ENCODE measurements at regions not wholly inside any gene's neighbourhood (a gene's known extent, or its start where the extent isn't known, plus 50 kb on each side); places are given as distances from the start of the nearest gene placed in this dataset.

GRCh38 chr19:31402529-31403316 is 53.5 kb upstream of the TSHZ3 start:
- Histone ChIP-seq H3K4me3 (ENCODE audit: low read length) (no peak overlapping the region), H3K4me1 (ENCODE audit: low read length) (no peaks in the 10 kb centered on the region), H2AFZ (ENCODE audit: low read length) (no peak overlapping the region)

GRCh38 chr19:31406106-31406505 is 56.9 kb upstream of the TSHZ3 start:
- Histone ChIP-seq H3K4me2 (ENCODE audit: low read depth, low read length) (no peak overlapping the region), H3K4me1 (ENCODE audit: low read length) (no peaks in the 10 kb centered on the region), H3K79me2 (ENCODE audit: low read length) (no peaks in the 10 kb centered on the region), H2AFZ (ENCODE audit: low read length) (no peak overlapping the region), H3K9ac (ENCODE audit: low read length) (no peak overlapping the region), H3K9me3 (replicated peaks; ENCODE audit: insufficient read depth, low read length) (no peaks in the 10 kb centered on the region), H3F3A (ENCODE audit: insufficient read depth, low read length) (no peaks in the 10 kb centered on the region), H3K27ac (ENCODE audit: low read length) (no peak overlapping the region), H3K4me3 (ENCODE audit: low read length) (no peak overlapping the region), H4K20me1 (ENCODE audit: insufficient read depth, low read length) (no peaks in the 10 kb centered on the region), H3K27me3 (replicated peaks; ENCODE audit: insufficient read depth, low read length) (peaks cover 6% of the 10 kb centered on the region), H3K9me2 (replicated peaks; ENCODE audit: insufficient read depth, low read length) (no peaks in the 10 kb centered on the region), H3K36me3 (replicated peaks; ENCODE audit: insufficient read depth, low read length) (no peaks in the 10 kb centered on the region)
- no peak for DNase-seq
- TF ChIP-seq EZH2 (optimal IDR thresholded peaks at IDR 0.05; ENCODE audit: low read depth, low read length) (no peak), EZH2phosphoT487 (IDR thresholded peaks at IDR 0.05; ENCODE audit: low read length) (no peak), CTCF (IDR thresholded peaks at IDR 0.05; ENCODE audit: low read length) (no peak)

More at GRCh38 chr19:31402529-31403316, 53.5 kb upstream of the TSHZ3 start:
- Histone ChIP-seq H3K79me2 (ENCODE audit: low read length) (no peaks in the 10 kb centered on the region), H3K9ac (ENCODE audit: low read length) (no peak overlapping the region), H3K27me3 (replicated peaks; ENCODE audit: insufficient read depth, low read length) (peaks cover 6% of the 10 kb centered on the region), H3K36me3 (replicated peaks; ENCODE audit: insufficient read depth, low read length) (no peaks in the 10 kb centered on the region), H3K4me2 (ENCODE audit: low read depth, low read length) (no peak overlapping the region), H4K20me1 (ENCODE audit: insufficient read depth, low read length) (no peaks in the 10 kb centered on the region), H3K9me3 (replicated peaks; ENCODE audit: insufficient read depth, low read length) (no peaks in the 10 kb centered on the region), H3F3A (ENCODE audit: insufficient read depth, low read length) (no peaks in the 10 kb centered on the region), H3K27ac (ENCODE audit: low read length) (no peak overlapping the region), H3K9me2 (replicated peaks; ENCODE audit: insufficient read depth, low read length) (no peaks in the 10 kb centered on the region)
- DNase-seq = no peak
- no peak for TF ChIP-seq EZH2phosphoT487 (IDR thresholded peaks at IDR 0.05; ENCODE audit: low read length)
- no peak for TF ChIP-seq CTCF (IDR thresholded peaks at IDR 0.05; ENCODE audit: low read length)
- no peak for TF ChIP-seq EZH2 (optimal IDR thresholded peaks at IDR 0.05; ENCODE audit: low read depth, low read length)

- Histone ChIP-seq H3K9me3 (replicated peaks; ENCODE audit: insufficient read depth, low read length) (no peaks in the 10 kb centered on the region), H3K36me3 (replicated peaks; ENCODE audit: insufficient read depth, low read length) (no peaks in the 10 kb centered on the region), H3K4me3 (ENCODE audit: low read length) (no peak overlapping the region), H4K20me1 (ENCODE audit: insufficient read depth, low read length) (no peaks in the 10 kb centered on the region), H3K27ac (ENCODE audit: low read length) (no peak overlapping the region), H3K9me2 (replicated peaks; ENCODE audit: insufficient read depth, low read length) (no peaks in the 10 kb centered on the region), H2AFZ (ENCODE audit: low read length) (no peak overlapping the region), H3K4me1 (ENCODE audit: low read length) (no peaks in the 10 kb centered on the region), H3F3A (ENCODE audit: insufficient read depth, low read length) (no peaks in the 10 kb centered on the region), H3K79me2 (ENCODE audit: low read length) (no peaks in the 10 kb centered on the region), H3K27me3 (replicated peaks; ENCODE audit: insufficient read depth, low read length) (no peaks in the 10 kb centered on the region; the same call in 1 of the 2 replicates), H3K9ac (ENCODE audit: low read length) (no peak overlapping the region), H3K4me2 (ENCODE audit: low read depth, low read length) (no peak overlapping the region)
- DNase-seq = no peak
- TF ChIP-seq EZH2phosphoT487 (IDR thresholded peaks at IDR 0.05; ENCODE audit: low read length) (no peak), EZH2 (optimal IDR thresholded peaks at IDR 0.05; ENCODE audit: low read depth, low read length) (no peak), CTCF (IDR thresholded peaks at IDR 0.05; ENCODE audit: low read length) (no peak)
Measured at GRCh38 chr19:31408460-31409124, 59.4 kb upstream of the TSHZ3 start.

Measured in MM.1S (cell line).